ENCODE measurements at regions not wholly inside any gene's neighbourhood (a gene's known extent, or its start where the extent isn't known, plus 50 kb on each side); places are given as distances from the start of the nearest gene placed in this dataset.

DNA sequence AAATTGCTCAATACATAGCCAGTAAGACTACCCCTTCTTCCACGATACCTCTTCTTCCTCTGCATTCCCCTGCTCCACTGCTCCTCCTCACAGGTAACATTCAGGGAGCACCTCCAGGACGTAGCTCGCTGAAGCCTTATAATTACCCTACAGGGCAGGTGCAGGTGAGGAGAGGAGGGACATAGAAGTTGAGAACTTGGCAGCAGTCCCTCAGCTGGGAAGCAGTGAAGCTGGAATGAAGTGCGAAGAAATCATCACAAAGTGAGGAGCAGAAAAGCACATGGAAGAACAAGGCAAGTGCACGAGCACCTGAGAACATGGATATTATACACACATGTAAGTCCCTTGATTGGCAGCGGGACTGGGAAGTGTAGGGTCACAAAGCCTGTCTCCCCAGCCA lies 118.2 kb downstream of the HSD17B3 start:
- no peak for DNase-seq (ENCODE audit: low read depth in 2 of 2)

DNA sequence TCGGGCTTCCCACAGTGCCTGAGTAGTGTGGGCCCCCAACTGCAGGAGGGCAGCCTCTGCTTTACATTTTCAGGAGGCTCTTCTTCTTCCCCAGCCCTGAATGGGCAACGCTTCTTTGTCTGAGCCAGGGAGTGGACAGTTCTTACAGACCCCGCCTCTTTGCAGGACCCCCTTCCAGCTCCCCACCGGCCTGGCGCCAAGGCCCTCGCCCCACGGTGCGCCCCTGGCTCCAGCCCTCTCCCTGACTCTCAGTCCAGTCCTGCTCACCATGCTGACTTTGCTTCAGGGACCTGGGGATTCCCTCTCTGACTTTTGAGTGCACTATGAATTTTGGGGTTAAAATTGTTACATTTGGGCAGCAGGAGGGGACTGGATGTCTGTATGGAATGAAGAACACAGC lies 123.8 kb downstream of the HSD17B3 start:
- DNase-seq (ENCODE audit: low read depth in 2 of 2): no peak

DNA sequence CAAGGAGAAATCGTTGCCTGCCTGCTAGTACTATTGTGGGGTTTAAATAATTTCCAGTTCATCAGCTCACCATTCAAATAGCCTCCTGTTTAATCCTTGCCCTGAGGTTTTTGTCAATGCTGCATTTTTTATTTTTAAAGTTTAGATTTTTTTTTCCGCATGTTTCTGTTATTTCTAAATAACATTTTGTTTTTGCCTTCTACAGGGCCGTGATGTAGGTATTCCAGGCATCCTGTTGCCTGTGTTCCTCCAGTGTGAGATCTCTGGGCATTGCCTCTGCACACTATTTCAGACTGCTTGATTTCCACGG lies 124.3 kb downstream of the HSD17B3 start:
- no peak for DNase-seq (ENCODE audit: low read depth in 2 of 2)

DNA sequence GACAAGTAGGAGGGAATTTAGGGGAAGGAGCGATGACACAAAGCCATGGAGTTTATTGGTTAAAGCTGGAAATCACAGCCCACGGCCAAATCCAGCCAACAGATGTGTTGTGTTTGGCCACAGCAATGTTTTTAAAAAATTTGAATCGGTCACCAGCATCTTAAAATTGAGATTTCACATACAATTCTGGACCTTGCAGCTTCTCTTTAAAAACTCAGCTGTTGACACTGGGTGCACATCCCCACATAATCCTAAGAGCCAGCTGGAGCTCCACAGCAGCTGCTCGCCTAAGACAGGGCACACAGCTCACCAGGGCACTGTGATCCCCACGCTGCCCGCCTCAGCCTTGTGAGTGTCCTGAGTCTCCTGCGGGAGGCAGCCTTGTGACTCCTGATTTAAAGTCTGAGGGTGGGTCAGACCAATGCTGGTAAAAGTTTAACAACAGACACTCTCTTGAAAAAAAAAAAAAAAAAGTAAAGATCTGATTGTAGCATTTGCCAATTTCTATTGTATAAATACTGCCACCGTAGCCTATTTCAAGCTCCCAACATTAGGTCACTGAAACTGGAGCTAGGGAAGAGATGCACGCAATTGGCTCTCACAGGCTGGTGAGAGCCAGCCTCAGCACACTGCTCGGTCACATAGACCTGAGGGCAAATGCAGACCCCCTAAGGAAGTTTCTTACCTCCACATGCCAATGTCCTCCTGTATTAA lies 124.8 kb downstream of the HSD17B3 start:
- no peak for DNase-seq (ENCODE audit: low read depth in 2 of 2)

DNA sequence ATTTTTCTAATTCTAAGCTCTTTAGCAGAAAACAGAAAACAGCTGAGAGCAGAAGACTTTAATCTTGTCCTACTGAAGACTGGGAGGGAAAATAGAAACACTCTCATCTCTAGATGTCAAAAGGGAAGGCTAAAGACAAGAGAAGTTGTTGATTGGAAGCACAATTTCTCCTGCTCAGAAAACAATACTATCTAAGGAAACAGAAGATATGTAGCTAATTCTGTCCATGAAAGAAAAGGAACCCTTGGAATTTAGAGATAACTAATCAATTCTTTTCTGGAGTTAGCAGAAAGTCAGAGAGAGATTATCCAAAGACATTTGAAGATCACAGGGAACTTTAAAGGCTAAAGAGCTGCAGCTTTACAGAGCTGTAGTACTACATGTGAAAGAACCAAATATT lies 126.2 kb downstream of the HSD17B3 start:
- DNase-seq (ENCODE audit: low read depth in 2 of 2): no peak

DNA sequence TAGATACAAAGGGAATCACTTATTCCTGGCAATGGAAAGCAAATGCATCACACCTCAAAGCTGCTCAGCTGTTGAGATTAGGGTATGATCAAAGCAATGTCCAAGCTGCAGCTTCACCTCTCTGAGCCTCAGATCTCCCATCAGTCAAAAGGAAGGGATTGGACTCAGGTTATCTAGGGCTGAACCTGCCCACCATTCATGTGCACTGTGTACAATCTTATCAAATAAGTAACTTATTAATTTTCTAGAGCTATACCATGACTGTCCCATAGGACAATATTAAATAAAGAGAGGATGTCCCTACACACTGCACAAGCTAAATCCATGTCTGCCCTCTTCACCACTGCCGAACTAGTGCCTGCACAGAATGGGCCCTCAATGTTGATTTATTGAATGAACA lies 127.0 kb downstream of the HSD17B3 start:
- no peak for DNase-seq (ENCODE audit: low read depth in 2 of 2)

DNA sequence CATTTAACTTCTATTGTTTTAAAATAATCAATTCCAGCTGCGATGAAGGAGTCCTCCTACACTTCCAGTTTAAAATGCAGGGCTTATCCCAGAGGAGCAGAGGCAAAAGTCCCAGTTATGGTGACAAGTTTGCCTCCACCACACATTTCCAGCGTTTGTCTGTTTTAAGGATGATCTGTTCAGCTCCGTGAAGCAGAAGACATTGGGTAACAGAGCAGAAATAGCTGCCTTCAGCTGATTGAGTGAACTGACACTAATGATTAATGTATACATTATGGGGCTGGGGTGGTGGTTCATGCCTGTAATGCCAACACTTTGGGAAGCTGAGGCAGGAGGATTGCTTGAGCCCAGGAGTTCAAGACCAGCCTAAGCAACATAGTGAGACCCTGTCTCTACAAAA lies 127.6 kb downstream of the HSD17B3 start:
- no peak for DNase-seq (ENCODE audit: low read depth in 2 of 2)

DNA sequence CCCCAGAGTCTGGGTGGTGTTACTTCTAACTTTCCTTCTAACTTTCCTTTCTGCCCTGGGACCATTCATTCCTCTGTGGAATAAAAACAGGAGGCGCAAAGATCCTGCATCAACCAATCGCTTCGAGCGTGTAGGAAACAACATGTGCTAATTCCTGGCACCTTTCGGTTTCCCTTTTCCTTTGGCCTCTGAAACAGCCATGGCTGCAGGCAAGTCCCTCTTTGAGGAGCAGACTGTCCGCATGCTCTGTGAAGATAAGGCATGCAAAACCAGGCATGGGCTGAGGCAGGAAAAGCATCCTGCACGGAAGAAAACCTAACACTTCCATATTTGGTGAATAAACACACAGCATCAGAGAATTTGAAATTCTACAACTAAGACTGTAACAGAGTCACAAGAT lies 128.3 kb downstream of the HSD17B3 start:
- no peak for DNase-seq (ENCODE audit: low read depth in 2 of 2)

DNA sequence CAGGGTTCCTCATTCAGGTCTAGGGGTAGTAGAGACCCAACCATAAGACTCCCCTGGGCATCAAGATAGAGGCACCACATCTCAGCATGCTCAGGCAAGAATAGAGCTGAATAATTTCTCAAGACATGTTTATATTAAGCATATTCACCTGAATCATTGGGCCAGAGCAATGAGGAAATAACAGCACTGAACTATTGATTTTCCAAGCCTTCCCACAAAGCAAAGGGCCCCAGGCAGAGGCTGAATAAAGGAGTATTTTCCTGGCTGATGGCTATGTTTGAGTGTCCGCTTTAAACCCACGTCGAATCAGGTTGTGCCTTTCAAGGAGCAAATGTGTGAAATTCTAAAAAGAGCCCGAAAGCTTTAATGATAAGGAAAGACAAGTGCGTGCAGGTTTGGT lies 129.2 kb downstream of the HSD17B3 start:
- no peak for DNase-seq (ENCODE audit: low read depth in 2 of 2)

DNA sequence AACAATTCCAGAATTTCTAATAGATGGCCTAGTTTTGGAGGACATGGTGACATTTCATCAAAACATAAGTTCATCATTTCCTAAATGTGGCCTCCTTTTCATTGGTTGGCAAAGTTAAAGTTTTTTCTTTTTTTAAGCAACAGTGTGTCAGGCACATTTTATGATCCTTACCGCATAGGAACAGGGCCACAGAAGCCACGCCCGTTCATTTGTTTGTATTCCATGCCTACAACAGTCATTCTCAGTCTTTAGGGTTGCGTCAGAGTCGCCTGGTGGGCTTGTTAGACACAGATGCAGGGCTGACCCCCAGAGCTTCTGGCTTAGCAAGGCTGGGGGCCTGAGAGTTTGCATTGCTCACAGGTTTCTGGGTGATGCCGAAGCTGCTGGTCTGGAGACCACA lies 130.2 kb downstream of the HSD17B3 start:
- DNase-seq (ENCODE audit: low read depth in 2 of 2): no peak

DNA sequence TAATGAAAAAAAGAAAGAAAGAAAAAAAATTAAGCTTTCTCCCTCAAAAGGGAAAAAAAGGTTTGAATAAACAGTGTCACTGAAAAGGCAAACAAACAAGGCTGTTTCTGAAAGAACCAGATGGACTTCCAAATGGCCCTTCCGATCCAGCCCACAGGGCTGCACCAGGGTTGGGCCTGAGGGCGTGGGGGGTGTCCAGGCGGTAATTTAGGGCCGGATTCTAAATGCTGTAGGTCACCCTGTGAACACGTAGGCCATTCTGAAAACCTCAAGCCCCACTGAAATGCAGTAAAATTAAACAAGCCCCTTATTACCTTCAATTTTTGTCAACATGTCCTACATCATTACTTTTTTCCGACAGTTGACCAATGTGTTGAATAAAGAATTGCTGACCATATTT lies 132.1 kb downstream of the HSD17B3 start:
- no peak for DNase-seq (ENCODE audit: low read depth in 2 of 2)

DNA sequence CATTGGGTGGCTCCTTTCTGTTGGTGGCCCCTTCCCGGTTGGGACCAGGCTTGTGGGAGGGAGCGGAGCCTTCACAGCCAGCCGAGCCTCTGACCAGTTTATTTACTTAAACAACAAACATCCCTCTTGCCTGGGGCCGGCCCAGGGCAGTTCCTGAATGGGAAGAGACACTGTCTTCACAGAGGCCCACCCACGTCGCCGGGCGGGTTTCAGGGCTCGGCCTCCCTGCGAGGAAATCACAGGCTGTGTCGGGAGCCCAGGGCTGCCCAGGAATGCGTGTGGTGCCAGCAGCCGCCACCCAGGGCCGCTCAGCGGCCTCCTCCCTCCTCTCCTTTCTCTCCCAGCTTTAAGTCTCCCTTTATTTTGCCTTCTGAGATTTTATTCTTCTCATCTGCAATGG lies 132.5 kb downstream of the HSD17B3 start:
- DNase-seq (ENCODE audit: low read depth in 2 of 2): no peak

DNA sequence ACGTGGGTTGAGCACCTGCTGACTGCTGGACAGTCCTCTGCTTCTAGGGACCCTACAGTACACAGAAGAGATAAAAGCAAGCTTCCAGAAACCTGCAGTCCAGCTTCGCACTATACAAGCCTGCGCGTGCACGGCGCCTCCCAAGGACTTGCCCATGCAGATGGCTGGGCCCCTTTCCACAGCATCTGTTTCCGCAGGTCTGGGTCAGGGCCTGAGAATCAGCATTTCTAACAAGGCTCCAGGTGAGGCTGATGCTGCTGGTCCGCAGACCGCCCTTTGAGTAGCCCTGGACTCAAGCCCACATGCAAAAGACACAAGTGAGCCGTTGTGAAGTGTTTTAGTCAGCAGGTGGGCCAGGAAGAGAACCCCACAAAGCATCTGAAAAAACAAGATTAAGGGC lies 133.1 kb downstream of the HSD17B3 start:
- no peak for DNase-seq (ENCODE audit: low read depth in 2 of 2)

DNA sequence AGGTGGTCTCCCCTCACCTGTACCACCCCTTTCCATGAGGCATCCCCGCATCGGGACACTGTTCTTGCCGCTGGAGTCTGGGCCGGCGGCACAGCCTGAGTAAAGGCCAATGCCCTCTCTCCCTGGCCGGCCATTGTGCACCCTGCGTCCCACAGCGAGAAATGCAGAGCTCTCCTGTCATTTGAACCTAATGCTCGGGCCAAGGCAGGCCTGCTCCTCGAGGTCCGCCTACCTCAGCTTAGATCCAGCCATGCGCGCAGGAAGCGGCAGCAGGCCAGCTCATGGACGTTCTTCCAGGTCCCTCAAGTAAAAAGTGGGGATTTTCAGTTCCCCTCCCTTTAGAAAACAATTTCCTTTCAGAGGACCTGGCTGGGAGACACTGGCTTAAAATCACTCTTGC lies 135.0 kb downstream of the HSD17B3 start:
- DNase-seq (ENCODE audit: low read depth in 2 of 2): no peak

DNA sequence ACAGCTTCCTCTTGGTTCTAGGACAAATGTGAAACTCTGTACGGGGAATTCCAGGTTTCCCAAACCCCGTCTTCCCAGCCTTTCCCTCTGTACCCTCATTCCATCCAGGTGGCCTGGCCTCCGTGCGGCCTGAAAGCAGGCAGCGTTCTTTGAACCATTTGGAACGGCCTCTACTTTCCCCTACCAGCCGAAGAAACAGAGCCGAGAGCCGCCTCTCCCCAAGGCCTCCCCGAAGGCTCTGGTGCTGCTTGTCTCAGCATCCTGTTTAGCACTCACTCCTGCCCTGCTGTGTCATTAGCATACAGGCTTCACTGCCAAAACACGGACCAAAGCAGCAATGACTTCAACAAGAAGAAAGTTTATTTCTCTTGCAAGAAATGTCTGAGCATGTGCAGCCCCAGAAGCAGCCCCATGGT lies 137.7 kb downstream of the HSD17B3 start:
- no peak for DNase-seq (ENCODE audit: low read depth in 2 of 2)

DNA sequence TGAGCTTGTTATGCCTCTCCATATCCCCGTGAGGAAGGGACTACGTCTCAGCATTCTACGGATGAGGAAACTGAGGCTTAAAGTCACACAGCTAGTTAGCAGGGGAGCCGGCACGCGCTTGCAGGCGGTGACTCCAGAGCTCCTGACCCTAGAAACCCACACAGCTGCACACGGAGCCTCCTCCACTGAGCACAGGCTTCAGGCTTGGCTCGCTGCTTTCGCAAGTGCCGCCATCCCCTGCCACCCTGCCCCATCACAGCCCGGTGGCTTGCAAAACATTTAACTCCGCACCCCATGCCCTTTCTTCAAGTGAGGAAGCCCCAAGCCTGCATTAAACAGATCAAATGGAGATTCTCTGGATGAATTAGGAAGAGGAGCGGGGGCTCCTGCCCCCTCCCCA lies 138.3 kb downstream of the HSD17B3 start:
- DNase-seq (ENCODE audit: low read depth in 2 of 2): no peak

DNA sequence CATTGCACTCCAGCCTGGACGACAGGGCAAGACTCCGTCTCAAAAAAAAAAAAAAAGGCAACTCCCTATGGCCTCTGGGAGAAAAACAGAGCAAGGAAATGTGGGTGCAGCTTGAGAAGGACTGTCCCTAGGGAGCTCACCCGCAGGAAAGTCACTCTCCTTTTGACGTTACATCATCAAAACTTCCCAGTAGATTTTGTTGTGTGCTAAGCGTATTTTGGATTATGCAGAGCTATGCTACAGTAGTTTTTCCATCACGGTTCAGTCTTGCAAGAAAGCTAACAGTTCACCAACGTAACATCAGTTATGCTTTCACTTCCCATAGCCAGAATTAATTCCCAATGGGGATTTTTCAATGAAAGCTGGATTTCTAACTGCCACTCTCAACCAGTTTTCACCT lies 138.8 kb downstream of the HSD17B3 start:
- DNase-seq (ENCODE audit: low read depth in 2 of 2): no peak

DNA sequence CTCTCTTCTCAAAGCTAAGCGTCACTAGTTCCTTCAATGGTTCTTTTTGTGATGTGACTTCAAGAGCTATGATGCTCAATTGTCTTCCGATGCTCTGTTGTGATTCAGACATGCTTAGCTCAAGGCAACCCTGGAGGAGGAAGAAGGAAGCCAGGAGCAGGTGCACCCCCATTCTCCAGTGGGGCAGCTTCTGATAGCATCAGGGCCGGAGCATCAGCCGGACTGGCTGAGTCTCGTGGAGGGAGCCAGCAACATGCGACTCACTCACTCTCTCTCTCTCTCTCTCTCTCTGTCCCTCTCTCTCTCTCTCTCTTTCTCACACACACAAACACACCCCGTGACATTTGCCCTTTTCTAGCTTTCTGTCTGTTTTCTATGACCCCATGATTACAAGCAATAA lies 140.2 kb downstream of the HSD17B3 start:
- no peak for DNase-seq (ENCODE audit: low read depth in 2 of 2)

DNA sequence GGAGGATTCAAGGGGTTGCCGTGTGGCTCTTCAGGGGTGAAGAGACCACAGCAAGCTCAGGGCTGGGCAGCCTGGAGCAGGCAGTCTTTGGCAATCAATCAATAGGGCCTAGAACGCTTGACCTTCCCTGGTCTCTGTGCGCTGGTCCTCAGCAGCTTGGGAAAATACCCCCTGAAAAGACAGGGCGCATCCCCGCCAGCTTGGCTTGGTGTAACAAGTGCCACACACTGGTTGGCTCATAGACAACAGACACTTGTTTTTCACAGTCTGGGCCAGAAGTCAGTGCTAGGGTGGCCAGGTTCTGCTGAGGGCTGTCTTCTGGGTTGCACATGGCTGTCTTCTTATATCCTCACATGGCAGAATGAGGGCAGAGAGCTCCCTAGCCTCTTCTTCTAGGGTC lies 141.1 kb downstream of the HSD17B3 start:
- DNase-seq (ENCODE audit: low read depth in 2 of 2): no peak

DNA sequence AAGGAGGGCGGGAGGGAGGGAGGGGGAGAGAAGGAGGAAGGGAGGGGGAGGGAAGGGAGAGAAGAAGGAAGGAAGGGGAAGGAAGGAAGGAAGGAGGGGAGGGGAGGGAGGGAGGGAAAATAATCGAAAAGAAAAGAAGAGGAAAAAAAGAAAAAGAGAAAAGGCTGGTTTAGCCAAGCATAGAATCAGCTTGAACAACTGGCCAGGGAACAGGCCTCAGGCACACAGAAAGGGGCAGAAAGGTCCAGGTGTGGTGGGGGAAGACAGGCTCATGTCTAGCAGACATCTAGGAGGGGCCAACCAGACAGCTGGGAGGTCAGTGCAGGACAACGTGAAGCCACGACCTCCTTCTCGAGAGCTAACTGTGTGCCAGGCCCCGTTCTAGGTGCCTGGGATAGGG lies 141.8 kb downstream of the HSD17B3 start:
- DNase-seq (ENCODE audit: low read depth in 2 of 2): no peak

DNA sequence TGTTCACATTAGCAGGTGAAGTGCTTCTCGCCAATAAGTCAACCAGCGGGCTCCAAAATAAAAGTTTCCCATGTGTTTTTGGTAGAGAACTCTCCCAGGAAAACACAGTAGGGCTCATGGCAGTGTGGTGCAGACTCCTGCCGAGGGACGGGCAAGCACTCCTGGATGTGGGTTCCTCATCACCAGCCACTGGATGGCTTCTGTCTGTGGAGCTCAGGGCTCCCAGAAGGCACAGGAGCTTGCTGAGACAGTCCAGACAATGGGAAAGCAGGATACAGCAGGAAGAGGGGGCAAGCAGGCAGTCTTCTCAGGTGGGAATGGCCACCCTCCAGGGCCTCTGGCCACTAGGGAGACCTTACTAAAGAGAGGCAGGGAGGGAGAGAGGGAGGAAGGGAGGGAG lies 142.4 kb downstream of the HSD17B3 start:
- no peak for DNase-seq (ENCODE audit: low read depth in 2 of 2)

DNA sequence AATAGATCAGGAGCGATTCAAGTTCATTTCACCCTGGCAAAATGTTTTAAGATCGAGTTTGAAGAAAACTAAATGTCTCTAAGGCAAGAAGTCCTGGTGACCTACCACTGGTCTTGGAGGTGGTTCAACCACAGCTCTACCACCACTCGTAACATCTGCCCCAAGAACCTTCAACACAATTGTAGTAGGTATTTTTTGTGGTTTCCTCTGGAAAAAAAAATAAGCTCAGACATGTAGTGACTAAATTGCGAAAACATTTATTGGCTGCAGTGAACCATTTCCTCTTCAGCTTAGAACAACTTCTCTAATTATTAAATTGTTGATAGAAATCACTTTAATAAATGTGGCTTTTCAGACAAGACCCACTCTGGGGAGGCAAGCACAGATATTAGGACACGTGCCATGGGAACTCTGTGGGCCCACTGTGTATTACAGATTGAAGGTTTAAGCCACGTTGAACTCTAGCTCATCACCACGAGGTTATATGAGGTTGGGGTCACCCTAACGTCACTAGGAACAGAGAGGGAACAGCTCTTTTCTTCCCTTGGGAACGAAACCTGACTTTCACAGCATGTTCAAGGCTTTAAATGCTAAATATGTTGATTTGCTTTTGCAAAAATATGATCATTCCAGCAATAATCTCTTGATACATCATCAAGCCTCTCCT lies 142.9 kb downstream of the HSD17B3 start:
- DNase-seq (ENCODE audit: low read depth in 2 of 2): no peak

DNA sequence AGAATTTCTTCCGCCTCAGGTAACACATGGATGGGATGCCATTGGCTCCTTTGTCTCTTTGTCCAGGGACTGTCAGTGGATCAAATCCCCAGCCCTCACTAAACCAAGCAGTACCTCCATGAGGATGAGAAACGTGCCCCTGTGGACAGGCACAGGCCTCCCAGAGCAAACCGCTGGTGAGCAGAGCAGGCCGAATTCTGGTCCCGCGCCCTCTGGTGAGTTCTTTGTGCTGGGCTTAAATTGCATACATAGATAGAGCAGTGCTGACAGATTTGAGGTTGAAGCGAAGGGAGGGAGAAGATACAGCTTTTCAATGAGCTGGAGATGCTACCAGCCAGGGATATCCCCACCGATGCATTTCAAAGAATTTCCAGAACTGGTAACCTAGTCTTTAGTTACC lies 143.8 kb downstream of the HSD17B3 start:
- DNase-seq (ENCODE audit: low read depth in 2 of 2): no peak

DNA sequence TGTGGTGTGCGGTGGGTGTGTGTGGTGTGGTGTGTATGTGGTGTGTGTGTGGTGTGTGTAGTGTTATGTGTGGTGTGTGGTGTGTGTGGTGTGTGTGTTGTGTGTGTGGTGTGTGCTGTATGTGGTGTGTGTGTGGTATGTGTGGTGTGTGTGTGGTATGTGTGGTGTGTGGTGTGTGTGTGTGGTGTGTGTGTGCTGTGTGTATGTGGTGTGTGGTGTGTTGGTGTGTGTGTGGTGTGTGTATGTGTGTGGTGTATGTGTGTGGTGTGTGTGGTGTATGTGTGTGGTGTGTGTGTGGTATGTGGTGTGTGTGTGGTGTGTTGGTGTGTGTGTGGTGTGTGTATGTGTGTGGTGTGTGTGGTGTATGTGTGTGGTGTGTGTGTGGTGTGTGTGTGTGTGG lies 144.3 kb downstream of the HSD17B3 start:
- no peak for DNase-seq (ENCODE audit: low read depth in 2 of 2)
